ENCODE measurements at regions not wholly inside any gene's neighbourhood (a gene's known extent, or its start where the extent isn't known, plus 50 kb on each side); places are given as distances from the start of the nearest gene placed in this dataset.

DNA sequence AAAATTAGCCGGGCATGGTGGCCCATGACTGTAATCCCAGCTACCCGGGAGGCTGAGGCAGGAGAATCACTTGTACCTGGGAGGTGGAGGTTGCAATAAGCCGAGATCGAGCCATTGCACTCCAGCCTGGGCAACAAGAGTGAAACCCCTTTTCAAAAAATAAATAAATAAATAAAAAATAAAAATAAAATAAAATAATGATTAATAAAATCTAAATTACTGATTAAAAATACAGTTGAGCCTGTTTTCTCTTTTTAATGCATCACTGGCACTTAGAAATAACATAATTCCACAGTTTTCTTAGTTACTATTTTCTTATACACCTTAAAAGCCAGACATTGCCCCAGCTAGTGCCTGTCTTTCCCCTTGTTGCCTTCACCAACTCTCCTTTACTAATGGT lies 922.8 kb upstream of the GJE1 start:
- Histone ChIP-seq H3K9me3 (no peaks in the 10 kb centered on the region), H3K36me3 (ENCODE audit: control insufficient read depth, insufficient read depth, low read length) (no peaks in the 10 kb centered on the region), H3K27me3 (replicated peaks; ENCODE audit: control insufficient read depth, insufficient read depth, low read length) (no peaks in the 10 kb centered on the region), H3K4me1 (no peaks in the 10 kb centered on the region), H3K4me3 (ENCODE audit: low read depth, low read length) (no peak overlapping the region)
- H3K9me3 Mint-ChIP-seq (ENCODE audit: unreplicated experiment), result no peaks in the 10 kb centered on the region
- POLR2A ChIA-PET, result no interaction called here
- no peak for DNase-seq
- no peak overlapping the region for H3K4me3 Mint-ChIP-seq (ENCODE audit: unreplicated experiment)
- no peaks in the 10 kb centered on the region for H3K36me3 Mint-ChIP-seq (ENCODE audit: insufficient read depth, unreplicated experiment)
- BruUV-seq (replicated peaks), result no TSS peak
- intact Hi-C loops (cut with micrococcal nuclease; ENCODE audit: unreplicated experiment), result no loop called here
- H3K27me3 Mint-ChIP-seq (ENCODE audit: insufficient read depth, unreplicated experiment), result no peaks in the 10 kb centered on the region
- CTCF ChIA-PET, result no interaction called here
- TF ChIP-seq CTCF (IDR thresholded peaks at IDR 0.05; ENCODE audit: insufficient read depth in 1 of 2, low read depth in 1 of 2, low read length in 1 of 2, severe bottlenecking in 1 of 2, unreplicated experiment in 1 of 2), result no peak
- no peak overlapping the region for H3K27ac Mint-ChIP-seq (ENCODE audit: unreplicated experiment)
- H3K4me1 Mint-ChIP-seq (ENCODE audit: low read depth, unreplicated experiment), result no peaks in the 10 kb centered on the region

DNA sequence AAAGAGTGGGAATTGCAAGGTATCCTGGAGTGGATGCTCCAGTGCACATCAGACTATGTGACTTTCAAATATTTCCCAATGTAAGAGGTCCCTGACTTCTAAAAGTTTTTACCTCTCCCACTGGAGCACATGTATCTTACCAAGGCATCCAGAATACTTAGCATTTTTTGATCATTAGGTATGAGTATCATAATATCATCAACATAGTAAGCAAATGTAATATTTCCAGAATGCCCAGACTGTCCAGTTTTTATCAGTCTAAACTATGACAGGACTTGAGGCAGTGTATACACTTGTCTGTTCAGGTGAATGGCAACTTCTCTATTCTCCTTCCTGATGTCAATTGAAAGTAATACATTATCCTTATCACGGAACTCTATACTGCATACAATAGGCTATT lies 924.6 kb upstream of the GJE1 start:
- no peak overlapping the region for H3K4me3 ChIP-seq (ENCODE audit: low read depth, low read length)
- Mint-ChIP-seq H3K4me1 (ENCODE audit: low read depth, unreplicated experiment) (no peaks in the 10 kb centered on the region), H3K9me3 (ENCODE audit: unreplicated experiment) (no peaks in the 10 kb centered on the region), H3K27ac (ENCODE audit: unreplicated experiment) (no peak overlapping the region), H3K36me3 (ENCODE audit: insufficient read depth, unreplicated experiment) (no peaks in the 10 kb centered on the region), H3K27me3 (ENCODE audit: insufficient read depth, unreplicated experiment) (no peaks in the 10 kb centered on the region), H3K4me3 (ENCODE audit: unreplicated experiment) (no peak overlapping the region)
- no peaks in the 10 kb centered on the region for H3K4me1 ChIP-seq
- no peaks in the 10 kb centered on the region for H3K36me3 ChIP-seq (ENCODE audit: control insufficient read depth, insufficient read depth, low read length)
- CTCF ChIA-PET, result no interaction called here
- no TSS peak for BruUV-seq (replicated peaks)
- H3K9me3 ChIP-seq, result no peaks in the 10 kb centered on the region
- intact Hi-C loops (cut with micrococcal nuclease; ENCODE audit: unreplicated experiment), result no loop called here
- TF ChIP-seq CTCF (IDR thresholded peaks at IDR 0.05; ENCODE audit: insufficient read depth in 1 of 2, low read depth in 1 of 2, low read length in 1 of 2, severe bottlenecking in 1 of 2, unreplicated experiment in 1 of 2), result no peak
- no peak for DNase-seq
- POLR2A ChIA-PET, result no interaction called here
- no peaks in the 10 kb centered on the region for H3K27me3 ChIP-seq (replicated peaks; ENCODE audit: control insufficient read depth, insufficient read depth, low read length)

DNA sequence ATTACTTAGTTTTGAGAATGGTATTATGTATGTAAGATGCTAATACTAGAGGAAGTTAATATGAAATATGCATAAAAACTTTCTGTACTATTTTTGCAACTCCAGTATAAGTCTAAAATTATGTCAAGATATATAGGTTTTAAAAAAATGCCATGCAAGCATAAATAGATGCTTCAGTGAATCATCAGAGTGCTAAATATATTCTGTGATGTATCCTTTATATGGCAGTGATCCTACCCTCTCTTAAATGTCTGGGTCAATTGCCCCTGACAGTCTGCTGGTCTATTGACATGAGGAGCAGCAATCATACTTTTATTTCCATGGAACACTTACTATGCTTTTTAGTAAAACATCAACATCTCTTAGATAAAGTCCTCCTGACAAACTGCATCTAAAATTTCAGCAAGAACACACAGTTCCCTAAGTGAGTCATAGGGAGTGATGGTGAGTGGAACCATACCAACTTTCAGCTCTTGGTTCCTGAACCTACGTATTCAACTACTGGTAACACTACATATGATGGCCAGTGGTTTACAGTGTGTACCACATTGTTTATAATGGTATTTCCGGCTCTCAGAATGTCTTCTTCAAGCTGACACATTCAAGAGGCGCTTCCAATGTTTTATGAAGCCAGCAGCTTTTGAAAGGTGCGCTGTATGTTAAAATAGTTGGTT lies 928.7 kb upstream of the GJE1 start:
- no peak overlapping the region for H3K4me3 ChIP-seq (ENCODE audit: low read depth, low read length)
- ChIA-PET CTCF (no interaction called here), POLR2A (no interaction called here)
- no peaks in the 10 kb centered on the region for H3K4me1 ChIP-seq
- Mint-ChIP-seq H3K27me3 (ENCODE audit: insufficient read depth, unreplicated experiment) (no peaks in the 10 kb centered on the region), H3K4me3 (ENCODE audit: unreplicated experiment) (no peak overlapping the region), H3K27ac (ENCODE audit: unreplicated experiment) (no peak overlapping the region), H3K36me3 (ENCODE audit: insufficient read depth, unreplicated experiment) (no peaks in the 10 kb centered on the region), H3K9me3 (ENCODE audit: unreplicated experiment) (no peaks in the 10 kb centered on the region), H3K4me1 (ENCODE audit: low read depth, unreplicated experiment) (no peaks in the 10 kb centered on the region)
- H3K9me3 ChIP-seq, result no peaks in the 10 kb centered on the region
- no peaks in the 10 kb centered on the region for H3K36me3 ChIP-seq (ENCODE audit: control insufficient read depth, insufficient read depth, low read length)
- no TSS peak for BruUV-seq (replicated peaks)
- TF ChIP-seq CTCF (IDR thresholded peaks at IDR 0.05; ENCODE audit: insufficient read depth in 1 of 2, low read depth in 1 of 2, low read length in 1 of 2, severe bottlenecking in 1 of 2, unreplicated experiment in 1 of 2), result no peak
- intact Hi-C loops (cut with micrococcal nuclease; ENCODE audit: unreplicated experiment), result no loop called here
- DNase-seq, result no peak
- H3K27me3 ChIP-seq (replicated peaks; ENCODE audit: control insufficient read depth, insufficient read depth, low read length), result no peaks in the 10 kb centered on the region
